ENCODE measurements at regions not wholly inside any gene's neighbourhood (a gene's known extent, or its start where the extent isn't known, plus 50 kb on each side); places are given as distances from the start of the nearest gene placed in this dataset.
"Not testable (repeated sequence)": the region's sequence is repeated elsewhere in the genome, so short reads cannot be mapped to it uniquely, and the experiment has no call there.

- TF ChIP-seq EZH2phosphoT487 (IDR thresholded peaks at IDR 0.05; ENCODE audit: borderline replicate concordance, low read length); CTCF (IDR thresholded peaks at IDR 0.05; ENCODE audit: low read depth, low read length, poor library complexity, severe bottlenecking): not testable (repeated sequence)
These were observed 70.5 kb upstream of the PDPR start for GRCh38 chr16:70043538-70044067.

Data from DOHH2 (cell line).